H9 (cell line): ENCODE measurements at regions not wholly inside any gene's neighbourhood (a gene's known extent, or its start where the extent isn't known, plus 50 kb on each side); places are given as distances from the start of the nearest gene placed in this dataset.

Source experiments
- DNase-seq: peaks from one replicate; pipeline ENCODE4 v3.0.0-alpha.2; 2017
- H2AFZ ChIP-seq: one replicate; pipeline ENCODE4 v1.6.1; 2013; ENCODE audit warnings: mild to moderate bottlenecking, low read length, control low read depth, moderate library complexity
- H2AK5ac ChIP-seq: 2 replicates; pipeline ENCODE4 v1.6.1; 2013; ENCODE audit warnings: low read length, control low read depth, mixed read lengths; ENCODE audit not compliant: insufficient read length
- H2BK120ac ChIP-seq: one replicate; pipeline ENCODE4 v1.6.1; 2013; ENCODE audit warnings: low read depth, mild to moderate bottlenecking, low read length, control low read depth, inconsistent platforms; ENCODE audit not compliant: poor library complexity, severe bottlenecking
- H2BK12ac ChIP-seq: 2 replicates; pipeline ENCODE4 v1.6.1; 2013; ENCODE audit warnings: low read length, control low read depth, mixed read lengths, low read depth; ENCODE audit not compliant: insufficient read length
- H2BK15ac ChIP-seq: 2 replicates; pipeline ENCODE4 v1.6.1; 2013; ENCODE audit warnings: low read depth, low read length, control low read depth
- H2BK20ac ChIP-seq: one replicate; pipeline ENCODE4 v1.6.1; 2013; ENCODE audit warnings: low read depth, mild to moderate bottlenecking, low read length, control low read depth, inconsistent platforms; ENCODE audit not compliant: poor library complexity, severe bottlenecking
- H2BK5ac ChIP-seq: 2 replicates; pipeline ENCODE4 v1.6.1; 2013; ENCODE audit warnings: low read length, control low read depth, mixed read lengths; ENCODE audit not compliant: insufficient read length
- H3K14ac ChIP-seq: 2 replicates; pipeline ENCODE4 v1.6.1; 2013; ENCODE audit warnings: low read length, control low read depth; ENCODE audit not compliant: insufficient read depth
- H3K18ac ChIP-seq: 2 replicates; pipeline ENCODE4 v1.6.1; 2013; ENCODE audit warnings: low read depth, mild to moderate bottlenecking, mixed read lengths, low read length, control low read depth; ENCODE audit not compliant: insufficient read length
- H3K23ac ChIP-seq: 2 replicates; pipeline ENCODE4 v1.6.1; 2013; ENCODE audit warnings: low read length, control low read depth, mixed read lengths, low read depth; ENCODE audit not compliant: insufficient read length
- H3K23me2 ChIP-seq: 2 replicates; pipeline ENCODE4 v1.6.1; 2013; ENCODE audit warnings: low read depth, mild to moderate bottlenecking, mixed read lengths, low read length, control low read depth; ENCODE audit not compliant: insufficient read length, poor library complexity, severe bottlenecking
- H3K27ac ChIP-seq: 2 replicates; pipeline ENCODE4 v1.5.1; 2013; ENCODE audit warnings: low read length, control low read depth, mixed read lengths, low read depth; ENCODE audit not compliant: insufficient read length
- H3K27me3 ChIP-seq: 2 replicates; pipeline ENCODE4 v1.6.1; 2013; ENCODE audit warnings: low read length, control low read depth, inconsistent platforms; ENCODE audit not compliant: insufficient read depth
- H3K4ac ChIP-seq: 2 replicates; pipeline ENCODE4 v1.6.1; 2013; ENCODE audit warnings: low read depth, mild to moderate bottlenecking, control low read depth, inconsistent platforms, low read length, moderate library complexity
- H3K4me1 ChIP-seq: 2 replicates; pipeline ENCODE4 v1.6.1; 2013; ENCODE audit warnings: low read length, control low read depth, inconsistent platforms; ENCODE audit not compliant: insufficient read depth
- H3K4me2 ChIP-seq: 2 replicates; pipeline ENCODE4 v1.6.1; 2013; ENCODE audit warnings: low read length, control low read depth, mixed read lengths; ENCODE audit not compliant: insufficient read length, insufficient read depth
- H3K56ac ChIP-seq: 2 replicates; pipeline ENCODE4 v1.6.1; 2013; ENCODE audit warnings: low read depth, mild to moderate bottlenecking, mixed read lengths, low read length, control low read depth; ENCODE audit not compliant: insufficient read length
- H3K79me1 ChIP-seq: 2 replicates; pipeline ENCODE4 v1.6.1; 2013; ENCODE audit warnings: low read depth, mild to moderate bottlenecking, moderate library complexity, low read length, control low read depth, inconsistent platforms; ENCODE audit not compliant: insufficient read depth, poor library complexity, severe bottlenecking
- H3K79me2 ChIP-seq: 2 replicates; pipeline ENCODE4 v1.6.1; 2013; ENCODE audit warnings: low read length, control low read depth, inconsistent platforms; ENCODE audit not compliant: insufficient read depth
- H3K9ac ChIP-seq: 2 replicates; pipeline ENCODE4 v1.6.1; 2013; ENCODE audit warnings: low read length, control low read depth, mixed read lengths; ENCODE audit not compliant: insufficient read length; ENCODE audit errors: extremely low read depth
- H3K9me3 ChIP-seq: one replicate; pipeline ENCODE4 v1.6.1; 2013; ENCODE audit warnings: low read depth, low read length, inconsistent platforms; ENCODE audit not compliant: control insufficient read depth
- H3T11ph ChIP-seq: one replicate; pipeline ENCODE4 v1.6.1; 2013; ENCODE audit warnings: mild to moderate bottlenecking, low read length, control low read depth, inconsistent platforms
- H4K20me1 ChIP-seq: one replicate; pipeline ENCODE4 v1.6.1; 2013; ENCODE audit not compliant: control insufficient read depth, insufficient read length, insufficient read depth
- H4K5ac ChIP-seq: 2 replicates; pipeline ENCODE4 v1.6.1; 2013; ENCODE audit warnings: low read depth, mild to moderate bottlenecking, mixed read lengths, low read length, control low read depth; ENCODE audit not compliant: insufficient read length
- H4K8ac ChIP-seq: replicated peaks from 2 replicates; pipeline ENCODE4 v1.6.1; 2013; ENCODE audit warnings: low read length, control low read depth, mixed read lengths, low read depth; ENCODE audit not compliant: insufficient read length
- H4K91ac ChIP-seq: 2 replicates; pipeline ENCODE4 v1.6.1; 2013; ENCODE audit warnings: low read depth, mild to moderate bottlenecking, moderate library complexity, mixed read lengths, low read length, control low read depth; ENCODE audit not compliant: insufficient read length
- H3K27ac Mint-ChIP-seq, 3 experiments: 2 replicates in 2 of 3; 3 replicates in 1 of 3; pipeline ENCODE4 v1.8.0; 2020 to 2021; ENCODE audit warnings: mixed read lengths in 3 of 3, mild to moderate bottlenecking in 1 of 3, moderate library complexity in 1 of 3
- H3K27me3 Mint-ChIP-seq: 2 replicates; pipeline ENCODE4 v1.8.0; 2021; ENCODE audit warnings: low read depth, mild to moderate bottlenecking, moderate library complexity, mixed read lengths
- H3K36me3 Mint-ChIP-seq, 3 experiments: 2 replicates in 2 of 3; 3 replicates in 1 of 3; pipeline ENCODE4 v1.8.0; 2020 to 2021; ENCODE audit warnings: low read depth in 3 of 3, mixed read lengths in 3 of 3; ENCODE audit not compliant: insufficient read depth in 1 of 3
- H3K4me1 Mint-ChIP-seq, 2 experiments: 2 replicates each; pipeline ENCODE4 v1.8.0; 2020; ENCODE audit warnings: mixed read lengths in 2 of 2
- H3K4me3 Mint-ChIP-seq, 2 experiments: 2 replicates in 1 of 2; 3 replicates in 1 of 2; pipeline ENCODE4 v1.8.0; 2020 to 2021; ENCODE audit warnings: mild to moderate bottlenecking in 2 of 2, mixed read lengths in 2 of 2, moderate library complexity in 1 of 2
- H3K9me3 Mint-ChIP-seq, 2 experiments: 2 replicates in 1 of 2; 3 replicates in 1 of 2; pipeline ENCODE4 v1.8.0; 2020; ENCODE audit warnings: mild to moderate bottlenecking in 2 of 2, mixed read lengths in 2 of 2, moderate library complexity in 1 of 2
- CTCF ChIP-seq: fragments of 200-600 bp; sonication (generic); conservative IDR thresholded peaks from 3 replicates; pipeline ENCODE4 v1.8.0; 2021; ENCODE audit warnings: antibody characterized with exemption, mild to moderate bottlenecking
- WGBS: extraction: QIAGEN DNeasy Blood & Tissue Kit; methylation state at CpG from one replicate; pipeline ENCODE4 v1.1.7; 2013; ENCODE audit warnings: missing lambda C conversion rate, low lambda C conversion rate, mixed read lengths; ENCODE audit not compliant: insufficient read length; ENCODE audit errors: extremely low coverage; 5-methylcytosine and 5-hydroxymethylcytosine counted together

GRCh38 chr1:98133131-98133530 is 212.3 kb upstream of the DPYD start:
- no peaks in the 10 kb centered on the region for H3K79me1 ChIP-seq
- no peak overlapping the region for H3K27ac ChIP-seq
- H3K4me2 ChIP-seq: no peak overlapping the region
- H3K14ac ChIP-seq: no peak overlapping the region
- Mint-ChIP-seq H3K27me3 (no peaks in the 10 kb centered on the region), H3K4me1 (peaks cover 0 to 2% of the 10 kb centered on the region in 2 experiments; a peak in 2 of 4 replicates), H3K9me3 (no peaks in the 10 kb centered on the region), H3K4me3 (no peak overlapping the region), H3K36me3 (no peaks in the 10 kb centered on the region), H3K27ac (no peak overlapping the region)
- no peaks in the 10 kb centered on the region for H3K9me3 ChIP-seq
- H3K56ac ChIP-seq: no peak overlapping the region
- no CpG with 5 or more reads among the region's 4 CpGs for WGBS
- H2BK15ac ChIP-seq: no peak overlapping the region
- no peak for TF ChIP-seq CTCF
- H3K18ac ChIP-seq: no peak overlapping the region
- H2BK20ac ChIP-seq: no peak overlapping the region
- no peak overlapping the region for H3T11ph ChIP-seq
- no peak overlapping the region for H2BK120ac ChIP-seq
- no peak overlapping the region for H3K4ac ChIP-seq
- H2BK12ac ChIP-seq: no peak overlapping the region
- H3K27me3 ChIP-seq: no peaks in the 10 kb centered on the region
- H2AK5ac ChIP-seq: no peak overlapping the region
- H4K5ac ChIP-seq: no peak overlapping the region
- no peak for DNase-seq
- H2BK5ac ChIP-seq: no peak overlapping the region
- no peak overlapping the region for H2AFZ ChIP-seq
- no peaks in the 10 kb centered on the region for H3K23me2 ChIP-seq
- H4K20me1 ChIP-seq: no peaks in the 10 kb centered on the region
- H4K8ac ChIP-seq: no peak overlapping the region
- H3K9ac ChIP-seq: no peak overlapping the region
- no peak overlapping the region for H4K91ac ChIP-seq
- no peaks in the 10 kb centered on the region for H3K79me2 ChIP-seq
- H3K4me1 ChIP-seq: no peaks in the 10 kb centered on the region
- H3K23ac ChIP-seq: no peak overlapping the region
